Endothelial cell of umbilical vein (primary cell): ENCODE measurements at regions not wholly inside any gene's neighbourhood (a gene's known extent, or its start where the extent isn't known, plus 50 kb on each side); places are given as distances from the start of the nearest gene placed in this dataset.

Experiments
- CTCF ChIP-seq, 2 donors: IDR thresholded peaks; 1 replicate in 1 of 2; 2 replicates in 1 of 2; pipeline ENCODE4 v1.5.1; 2011; ENCODE audit warnings: low read length in 2 of 2, mild to moderate bottlenecking in 2 of 2, moderate library complexity in 2 of 2, control low read depth in 1 of 2, inconsistent platforms in 1 of 2, low read depth in 1 of 2; ENCODE audit not compliant: insufficient read depth in 1 of 2; ENCODE audit errors: extremely low read depth in 1 of 2
- EZH2 ChIP-seq: IDR thresholded peaks from 2 replicates; pipeline ENCODE4 v1.6.1; 2012; ENCODE audit warnings: borderline replicate concordance, low read depth, mild to moderate bottlenecking, moderate library complexity, low read length, inconsistent platforms; ENCODE audit not compliant: severe bottlenecking
- FOS ChIP-seq: IDR thresholded peaks from 2 replicates; pipeline ENCODE4 v1.6.1; 2011; ENCODE audit warnings: mild to moderate bottlenecking, low read length, moderate library complexity, borderline replicate concordance; ENCODE audit not compliant: insufficient read depth
- GATA2 ChIP-seq: IDR thresholded peaks from 2 replicates; pipeline ENCODE4 v1.7.0; 2011; ENCODE audit warnings: low read depth, mild to moderate bottlenecking, moderate library complexity, mixed read lengths, low read length; ENCODE audit not compliant: insufficient read length, insufficient read depth
- MAX ChIP-seq: IDR thresholded peaks from 2 replicates; pipeline ENCODE4 v1.6.1; 2011; ENCODE audit not compliant: insufficient read depth, insufficient read length
- POLR2A ChIP-seq: IDR thresholded peaks from 2 replicates; pipeline ENCODE4 v1.6.1; 2012; ENCODE audit warnings: low read depth, mild to moderate bottlenecking, control low read depth, low read length
- POLR2AphosphoS5 ChIP-seq: IDR thresholded peaks from 2 replicates; pipeline ENCODE4 v1.6.1; 2012; ENCODE audit warnings: low read depth, mild to moderate bottlenecking, control low read depth, low read length, moderate library complexity; ENCODE audit not compliant: insufficient read depth

GRCh38 chrY:15976771-15977170 is 1452.4 kb downstream of the NLGN4Y start:
- TF ChIP-seq EZH2 (no peak), CTCF (IDR thresholded peaks at IDR 0.05; ENCODE audit: extremely low read depth in 1 of 2, insufficient read depth in 1 of 2, low read depth in 1 of 2, low read length in 2 of 2) (no peak), GATA2 (no peak), POLR2A (no peak), POLR2AphosphoS5 (no peak), MAX (no peak), FOS (no peak)
